Ishikawa (cell line): ENCODE measurements at regions not wholly inside any gene's neighbourhood (a gene's known extent, or its start where the extent isn't known, plus 50 kb on each side); places are given as distances from the start of the nearest gene placed in this dataset.

Experiments used
- CEBPB ChIP-seq: IDR thresholded peaks from 2 replicates; pipeline ENCODE4 v1.6.1; 2012
- CREB1 ChIP-seq: IDR thresholded peaks from 2 replicates; pipeline ENCODE4 v1.6.1; 2012; ENCODE audit warnings: low read depth
- EGR1 ChIP-seq: IDR thresholded peaks from 2 replicates; pipeline ENCODE4 v1.6.1; 2012
- EP300 ChIP-seq: IDR thresholded peaks from 2 replicates; pipeline ENCODE4 v1.6.1; 2012; ENCODE audit warnings: borderline replicate concordance
- FOXM1 ChIP-seq: IDR thresholded peaks from 2 replicates; pipeline ENCODE4 v1.6.1; 2012; ENCODE audit warnings: low read depth, borderline replicate concordance
- MAX ChIP-seq: IDR thresholded peaks from 2 replicates; pipeline ENCODE4 v1.6.1; 2012
- NFIC ChIP-seq: IDR thresholded peaks from 2 replicates; pipeline ENCODE4 v1.6.1; 2012
- RAD21 ChIP-seq: IDR thresholded peaks from 2 replicates; pipeline ENCODE4 v1.6.1; 2012; ENCODE audit warnings: low read depth
- REST ChIP-seq: IDR thresholded peaks from 2 replicates; pipeline ENCODE4 v1.6.1; 2012; ENCODE audit warnings: low read depth, mild to moderate bottlenecking
- TAF1 ChIP-seq: IDR thresholded peaks from 2 replicates; pipeline ENCODE4 v1.6.1; 2012; ENCODE audit warnings: low read depth, mild to moderate bottlenecking
- TCF12 ChIP-seq: IDR thresholded peaks from 2 replicates; pipeline ENCODE4 v1.6.1; 2012; ENCODE audit warnings: low read depth
- TEAD4 ChIP-seq: IDR thresholded peaks from 2 replicates; pipeline ENCODE4 v1.6.1; 2012
- USF1 ChIP-seq: IDR thresholded peaks from 2 replicates; pipeline ENCODE4 v1.6.1; 2012
- YY1 ChIP-seq: IDR thresholded peaks from 2 replicates; pipeline ENCODE4 v1.6.1; 2012; ENCODE audit warnings: low read depth
- ZBTB7A ChIP-seq: IDR thresholded peaks from 2 replicates; pipeline ENCODE4 v1.6.1; 2012; ENCODE audit warnings: low read depth

- TF ChIP-seq YY1, result no peak
- no peak for TF ChIP-seq USF1
- TF ChIP-seq RAD21, result no peak
- no peak for TF ChIP-seq TCF12
- no peak for TF ChIP-seq TAF1
- TF ChIP-seq FOXM1, result no peak
- TF ChIP-seq CEBPB, result no peak
- TF ChIP-seq NFIC, result no peak
- TF ChIP-seq ZBTB7A, result no peak
- no peak for TF ChIP-seq TEAD4
- no peak for TF ChIP-seq MAX
Measured at GRCh38 chr2:16112251-16112971, 172.1 kb downstream of the MYCN start.

GRCh38 chr2:16111838-16112210 is 171.5 kb downstream of the MYCN start:
- no peak for TF ChIP-seq NFIC
- TF ChIP-seq CEBPB, result no peak
- no peak for TF ChIP-seq FOXM1
- no peak for TF ChIP-seq TAF1
- no peak for TF ChIP-seq EGR1
- no peak for TF ChIP-seq YY1
- TF ChIP-seq TCF12, result no peak
- no peak for TF ChIP-seq USF1

- TF ChIP-seq FOXM1 (no peak), RAD21 (no peak), NFIC (no peak), TAF1 (no peak), YY1 (no peak), TCF12 (no peak), EGR1 (no peak), ZBTB7A (no peak), TEAD4 (no peak), CREB1 (no peak), CEBPB (no peak), REST (no peak), EP300 (no peak), MAX (no peak), USF1 (no peak)
Measured at GRCh38 chr2:16109821-16110310, 169.5 kb downstream of the MYCN start.

- TF ChIP-seq EP300, result no peak
- no peak for TF ChIP-seq FOXM1
- TF ChIP-seq YY1, result no peak
- TF ChIP-seq RAD21, result no peak
- no peak for TF ChIP-seq REST
- no peak for TF ChIP-seq TCF12
- TF ChIP-seq TEAD4, result no peak
- TF ChIP-seq USF1, result no peak
- TF ChIP-seq EGR1, result no peak
- TF ChIP-seq MAX, result no peak
- TF ChIP-seq TAF1, result no peak
- TF ChIP-seq CREB1, result no peak
- no peak for TF ChIP-seq CEBPB
- TF ChIP-seq NFIC, result no peak
- no peak for TF ChIP-seq ZBTB7A
Measured at GRCh38 chr2:16109368-16109820, 169.0 kb downstream of the MYCN start.

- no peak for TF ChIP-seq YY1
- TF ChIP-seq TCF12, result no peak
Measured at GRCh38 chr2:16107246-16107645, 166.9 kb downstream of the MYCN start.
